Activated CD8-positive, alpha-beta T cell treated with anti-CD3 and anti-CD28 coated beads for 36 hours (primary cell): ENCODE measurements at regions not wholly inside any gene's neighbourhood (a gene's known extent, or its start where the extent isn't known, plus 50 kb on each side); places are given as distances from the start of the nearest gene placed in this dataset.

ENCODE experiments used
- ATAC-seq: fragments of 200-7000 bp; cut with Tn5 transposase; one replicate; pipeline ENCODE4 v1.10.0; 2021; ENCODE audit warnings: mild to moderate bottlenecking, moderate library complexity
- CTCF ChIA-PET: fragments of 350-600 bp; sonication (Branson Sonifier 250); formaldehyde crosslinking; loops from one replicate; lab custom pipeline; 2021; ENCODE audit warnings: antibody characterized with exemption; lab: Charles Lee
- POLR2A ChIA-PET: fragments of 350-600 bp; sonication (Branson Sonifier 250); formaldehyde crosslinking; loops from one replicate; lab custom pipeline; 2021; ENCODE audit warnings: antibody characterized with exemption; lab: Charles Lee
- DNase-seq: peaks from one replicate; pipeline ENCODE4 v3.0.0-alpha.2; 2020
- H3K27ac Mint-ChIP-seq: one replicate; pipeline ENCODE4 v1.8.0; 2021; ENCODE audit warnings: mild to moderate bottlenecking, mixed read lengths
- H3K27me3 Mint-ChIP-seq: one replicate; pipeline ENCODE4 v1.8.0; 2021; ENCODE audit warnings: mixed read lengths
- H3K36me3 Mint-ChIP-seq: one replicate; pipeline ENCODE4 v1.8.0; 2021; ENCODE audit warnings: low read depth, mixed read lengths
- H3K4me1 Mint-ChIP-seq: one replicate; pipeline ENCODE4 v1.8.0; 2021; ENCODE audit warnings: low read depth, mixed read lengths
- H3K4me3 Mint-ChIP-seq: one replicate; pipeline ENCODE4 v1.8.0; 2021; ENCODE audit warnings: mild to moderate bottlenecking, moderate library complexity, mixed read lengths
- H3K9me3 Mint-ChIP-seq: one replicate; pipeline ENCODE4 v1.8.0; 2021; ENCODE audit warnings: mixed read lengths
- intact Hi-C: fragments of 100-400 bp; cut with micrococcal nuclease; formaldehyde crosslinking; loops from one replicate; pipeline ENCODE4 v1.10.0; 2022
- TF ChIP-seq, protein P1 (sequence below): fragments of 200-600 bp; IDR thresholded peaks from one replicate; pipeline ENCODE4 v1.8.0; 2022; ENCODE audit warnings: antibody characterized with exemption, mild to moderate bottlenecking

DNA sequence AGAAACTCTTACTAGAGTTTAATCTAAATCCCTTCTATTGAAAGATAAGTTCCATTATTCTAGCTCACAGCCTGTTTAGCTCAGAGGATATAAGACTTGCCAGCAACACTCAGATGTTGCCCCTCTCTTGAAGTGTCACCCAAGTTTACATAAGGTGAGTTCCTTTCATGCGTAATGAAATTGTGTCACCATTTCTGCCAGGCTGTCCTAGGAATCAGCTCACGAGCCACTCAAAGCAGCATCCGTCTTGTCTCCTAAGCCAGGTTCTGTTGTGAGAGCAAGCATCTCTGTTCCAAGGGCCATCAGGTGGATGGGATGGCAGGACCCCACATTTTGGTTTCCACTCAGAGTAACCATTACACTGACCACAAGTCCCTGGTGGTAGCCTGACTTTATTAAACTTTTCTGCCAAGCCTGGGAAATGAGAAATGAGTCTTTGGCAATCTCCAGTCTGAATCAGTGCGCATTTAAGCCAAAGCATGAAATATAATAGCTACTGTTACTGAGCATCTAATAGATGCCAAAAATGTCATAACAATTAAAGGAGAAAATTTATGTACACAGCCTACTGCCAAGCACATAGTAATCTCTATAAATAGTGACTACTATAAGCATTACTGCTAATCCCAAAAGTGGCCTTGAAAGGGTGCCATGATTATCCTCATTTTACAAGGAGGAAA lies 179.6 kb upstream of the MIR17HG start:
- no peaks in the 10 kb centered on the region for H3K9me3 Mint-ChIP-seq
- ChIA-PET POLR2A (no interaction called here), CTCF (no interaction called here)
- DNase-seq (no peak), ATAC-seq (no peak)
- TF ChIP-seq, protein P1, sequence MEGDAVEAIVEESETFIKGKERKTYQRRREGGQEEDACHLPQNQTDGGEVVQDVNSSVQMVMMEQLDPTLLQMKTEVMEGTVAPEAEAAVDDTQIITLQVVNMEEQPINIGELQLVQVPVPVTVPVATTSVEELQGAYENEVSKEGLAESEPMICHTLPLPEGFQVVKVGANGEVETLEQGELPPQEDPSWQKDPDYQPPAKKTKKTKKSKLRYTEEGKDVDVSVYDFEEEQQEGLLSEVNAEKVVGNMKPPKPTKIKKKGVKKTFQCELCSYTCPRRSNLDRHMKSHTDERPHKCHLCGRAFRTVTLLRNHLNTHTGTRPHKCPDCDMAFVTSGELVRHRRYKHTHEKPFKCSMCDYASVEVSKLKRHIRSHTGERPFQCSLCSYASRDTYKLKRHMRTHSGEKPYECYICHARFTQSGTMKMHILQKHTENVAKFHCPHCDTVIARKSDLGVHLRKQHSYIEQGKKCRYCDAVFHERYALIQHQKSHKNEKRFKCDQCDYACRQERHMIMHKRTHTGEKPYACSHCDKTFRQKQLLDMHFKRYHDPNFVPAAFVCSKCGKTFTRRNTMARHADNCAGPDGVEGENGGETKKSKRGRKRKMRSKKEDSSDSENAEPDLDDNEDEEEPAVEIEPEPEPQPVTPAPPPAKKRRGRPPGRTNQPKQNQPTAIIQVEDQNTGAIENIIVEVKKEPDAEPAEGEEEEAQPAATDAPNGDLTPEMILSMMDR, result no peak
- intact Hi-C loops, result no loop called here
- H3K27ac Mint-ChIP-seq, result no peak overlapping the region
- H3K4me3 Mint-ChIP-seq, result no peak overlapping the region
- peaks cover 8% of the 10 kb centered on the region for H3K27me3 Mint-ChIP-seq
- H3K36me3 Mint-ChIP-seq, result no peaks in the 10 kb centered on the region
- no peaks in the 10 kb centered on the region for H3K4me1 Mint-ChIP-seq

DNA sequence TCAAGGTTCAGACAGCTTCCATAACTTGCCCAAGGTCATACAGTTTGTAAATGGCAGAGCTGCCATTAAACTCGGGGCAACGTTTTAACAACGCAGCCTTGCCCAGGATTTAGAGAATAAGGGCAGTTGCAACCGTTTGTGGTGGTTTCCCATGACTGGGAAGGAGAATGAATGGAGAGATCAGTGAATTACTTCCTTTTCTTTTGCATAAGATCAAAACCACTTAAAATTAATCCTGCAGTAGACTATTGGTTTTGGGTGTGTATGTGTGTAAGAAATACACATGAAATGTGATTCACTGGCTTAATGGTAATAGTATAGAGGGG lies 179.1 kb upstream of the MIR17HG start:
- TF ChIP-seq, protein P1, result no peak
- no peak for DNase-seq
- H3K9me3 Mint-ChIP-seq, result no peaks in the 10 kb centered on the region
- H3K4me3 Mint-ChIP-seq, result no peak overlapping the region
- H3K27ac Mint-ChIP-seq, result no peak overlapping the region
- intact Hi-C loops, result no loop called here
- POLR2A ChIA-PET, result no interaction called here
- H3K27me3 Mint-ChIP-seq, result peaks cover 8% of the 10 kb centered on the region
- H3K4me1 Mint-ChIP-seq, result no peaks in the 10 kb centered on the region
- ATAC-seq, result no peak
- CTCF ChIA-PET, result no interaction called here
- no peaks in the 10 kb centered on the region for H3K36me3 Mint-ChIP-seq

DNA sequence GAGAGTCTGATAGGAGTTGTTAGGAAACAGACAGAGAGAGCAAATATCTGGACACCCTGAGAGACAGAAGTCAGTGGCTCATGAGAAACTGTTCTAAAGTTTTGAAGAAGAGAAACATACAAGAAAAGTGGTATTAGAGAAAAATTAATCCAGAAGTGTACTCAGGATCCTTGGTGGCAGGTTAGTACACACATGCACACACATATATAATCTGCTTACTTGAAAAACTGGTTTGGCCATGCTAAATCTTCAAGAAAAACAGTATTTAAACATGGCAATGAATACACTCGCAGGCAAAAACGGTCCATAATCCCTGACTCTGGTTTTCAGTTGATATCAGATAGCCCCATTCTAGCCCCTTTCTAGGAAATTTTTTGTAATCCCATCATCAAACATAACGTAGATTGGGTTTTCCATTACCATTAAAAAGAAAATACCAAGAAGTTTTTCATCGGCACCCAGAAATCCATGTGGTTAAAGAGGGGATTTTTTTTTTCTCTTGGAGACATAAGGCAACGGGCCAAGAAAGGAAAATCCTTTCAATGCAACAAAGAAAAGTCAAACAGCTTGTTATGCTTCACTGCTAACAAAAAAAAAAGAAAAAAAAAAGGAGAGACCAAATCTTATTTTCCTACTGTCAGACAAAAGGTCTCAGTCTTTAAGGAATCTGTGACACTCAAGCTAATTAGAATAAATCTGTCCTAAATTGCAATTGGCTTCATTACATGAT lies 178.0 kb upstream of the MIR17HG start:
- H3K36me3 Mint-ChIP-seq, result no peaks in the 10 kb centered on the region
- ATAC-seq (no peak), DNase-seq (no peak)
- no peaks in the 10 kb centered on the region for H3K4me1 Mint-ChIP-seq
- TF ChIP-seq, protein P1, result no peak
- intact Hi-C loops, result no loop called here
- H3K4me3 Mint-ChIP-seq, result no peak overlapping the region
- H3K27ac Mint-ChIP-seq, result no peak overlapping the region
- no peaks in the 10 kb centered on the region for H3K9me3 Mint-ChIP-seq
- ChIA-PET CTCF (no interaction called here), POLR2A (no interaction called here)
- peaks cover 8% of the 10 kb centered on the region for H3K27me3 Mint-ChIP-seq

DNA sequence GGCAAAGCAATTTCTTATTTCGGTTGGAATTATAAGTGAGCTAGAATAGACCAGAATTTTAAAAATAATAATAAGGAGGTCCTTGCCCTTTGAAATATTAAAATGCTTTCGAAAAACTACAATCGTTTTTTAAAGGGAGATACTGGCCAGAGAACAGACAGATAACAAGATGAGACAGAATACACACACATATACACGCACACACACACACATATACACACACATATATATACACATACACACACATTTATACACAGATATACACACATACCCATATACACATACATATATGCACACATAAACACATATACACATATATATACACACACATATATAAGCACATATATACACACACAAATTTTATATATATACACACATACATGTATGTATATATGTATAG lies 175.3 kb upstream of the MIR17HG start:
- CTCF ChIA-PET, result no interaction called here
- TF ChIP-seq, protein P1, result no peak

DNA sequence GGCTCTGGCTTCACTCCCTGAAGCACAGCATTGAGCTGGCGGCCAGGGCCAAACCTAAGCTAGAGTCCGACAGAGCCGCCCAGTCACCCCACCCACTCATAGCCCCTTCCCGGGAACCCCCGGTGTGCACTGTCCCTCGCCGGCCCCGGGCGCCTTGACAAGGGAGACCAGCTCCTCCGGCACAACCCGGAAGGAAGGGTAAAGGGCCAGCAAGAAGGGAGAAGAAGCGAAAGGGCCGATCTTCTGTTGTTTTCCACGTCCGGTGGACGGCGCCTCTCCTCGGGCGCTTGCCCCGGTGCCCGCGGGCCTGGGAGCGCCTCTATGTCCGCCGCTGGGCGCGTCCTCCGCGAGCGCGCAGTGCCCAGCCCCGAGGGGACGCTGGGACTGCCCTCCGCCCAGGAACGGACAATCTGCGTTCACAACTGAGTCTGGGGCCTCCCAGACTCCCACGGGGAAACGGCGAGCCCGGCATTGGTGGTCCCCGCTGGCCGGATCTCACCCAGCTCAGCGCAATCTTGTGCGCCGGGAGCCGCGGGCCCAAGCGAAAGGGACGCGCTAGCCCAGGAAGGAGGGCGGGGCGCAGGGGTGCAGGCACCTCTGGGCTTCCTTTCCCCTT lies 172.5 kb upstream of the MIR17HG start:
- Mint-ChIP-seq H3K4me1 (peaks cover 2% of the 10 kb centered on the region), H3K27ac (no peak overlapping the region), H3K4me3 (no peak overlapping the region), H3K27me3 (peaks cover 12% of the 10 kb centered on the region), H3K36me3 (no peaks in the 10 kb centered on the region), H3K9me3 (no peaks in the 10 kb centered on the region)
- TF ChIP-seq, protein P1, result no peak
- no peak for ATAC-seq
- ChIA-PET POLR2A (no interaction called here), CTCF (interaction anchor here (1.1 kb wide), 1 partner anchor 9 kb away, joined by 3 read pairs; no protein-coding TSS in a partner anchor)
- intact Hi-C loops, result no loop called here
- no peak for DNase-seq

More for the DNA sequence above, 175.3 kb upstream of the MIR17HG start:
- Mint-ChIP-seq H3K4me1 (peaks cover 2% of the 10 kb centered on the region), H3K9me3 (no peaks in the 10 kb centered on the region), H3K36me3 (no peaks in the 10 kb centered on the region), H3K27me3 (peaks cover 15% of the 10 kb centered on the region), H3K27ac (no peak overlapping the region), H3K4me3 (no peak overlapping the region)
- ATAC-seq (no peak), DNase-seq (no peak)
- POLR2A ChIA-PET, result no interaction called here
- intact Hi-C loops, result no loop called here
